OCI-LY3 (cell line): ENCODE measurements at regions not wholly inside any gene's neighbourhood (a gene's known extent, or its start where the extent isn't known, plus 50 kb on each side); places are given as distances from the start of the nearest gene placed in this dataset.

Source experiments
- H2AFZ ChIP-seq: fragments of 200-600, 300-600 bp; shearing (Covaris generic); 2 replicates; pipeline ENCODE4 v1.6.0; 2014; ENCODE audit warnings: antibody characterized with exemption, low read depth, low read length
- H3K27ac ChIP-seq: fragments of 200-600, 300-600 bp; sonication (generic); 2 replicates; pipeline ENCODE4 v1.5.1; 2014; ENCODE audit warnings: mild to moderate bottlenecking, low read length, moderate library complexity, mixed read lengths
- H3K27me3 ChIP-seq: fragments of 200-600, 300-600 bp; sonication (generic); 2 replicates; pipeline ENCODE4 v1.6.1; 2014; ENCODE audit warnings: low read depth, low read length, mixed read lengths
- H3K36me3 ChIP-seq: fragments of 200-600, 300-600 bp; sonication (generic); replicated peaks from 2 replicates; pipeline ENCODE3; 2014; ENCODE audit warnings: low read depth, low read length, mixed read lengths
- H3K4me1 ChIP-seq: fragments of 300-600, 200-600 bp; sonication (generic); 2 replicates; pipeline ENCODE4 v1.6.1; 2014; ENCODE audit warnings: low read length, mixed read lengths
- H3K4me2 ChIP-seq: fragments of 200-600, 300-600 bp; sonication (generic); 2 replicates; pipeline ENCODE4 v1.6.1; 2014; ENCODE audit warnings: low read length, mixed read lengths
- H3K4me3 ChIP-seq: fragments of 300-600, 200-600 bp; sonication (generic); 2 replicates; pipeline ENCODE4 v1.5.1; 2014; ENCODE audit warnings: antibody characterized with exemption, mild to moderate bottlenecking, low read length, moderate library complexity
- H3K79me2 ChIP-seq: fragments of 300-600, 200-600 bp; shearing (Covaris generic); 2 replicates; pipeline ENCODE4 v1.6.1; 2014; ENCODE audit warnings: mild to moderate bottlenecking, low read length, mixed read lengths
- H3K9ac ChIP-seq: fragments of 300-600, 200-600 bp; shearing (Covaris generic); 2 replicates; pipeline ENCODE4 v1.6.0; 2014; ENCODE audit warnings: mild to moderate bottlenecking, low read length, moderate library complexity
- H3K9me3 ChIP-seq: fragments of 200-600, 300-600 bp; shearing (Covaris generic); 2 replicates; pipeline ENCODE4 v1.6.1; 2014; ENCODE audit warnings: low read length, mixed read lengths; ENCODE audit not compliant: insufficient read depth
- H4K20me1 ChIP-seq: fragments of 200-600, 300-600 bp; sonication (generic); 2 replicates; pipeline ENCODE4 v1.6.1; 2016; ENCODE audit warnings: low read length, mixed read lengths; ENCODE audit not compliant: insufficient read depth
- CTCF ChIP-seq: fragments of 200-600, 300-600 bp; sonication (generic); IDR thresholded peaks from 2 replicates; pipeline ENCODE4 v1.5.1; 2014; ENCODE audit warnings: antibody characterized with exemption, low read length, low read depth
- EZH2phosphoT487 ChIP-seq: fragments of 200-600 bp; shearing (Covaris generic); IDR thresholded peaks from 2 replicates; pipeline ENCODE4 v1.6.1; 2018; ENCODE audit warnings: antibody characterized with exemption, mixed run types, low read depth

- Histone ChIP-seq H3K27ac (no peak overlapping the region), H3K9me3 (no peaks in the 10 kb centered on the region), H3K4me1 (peaks cover 9% of the 10 kb centered on the region), H3K36me3 (no peaks in the 10 kb centered on the region), H3K27me3 (no peaks in the 10 kb centered on the region), H3K4me3 (no peak overlapping the region), H4K20me1 (no peaks in the 10 kb centered on the region), H2AFZ (no peak overlapping the region), H3K9ac (no peak overlapping the region), H3K79me2 (no peaks in the 10 kb centered on the region), H3K4me2 (no peak overlapping the region)
- TF ChIP-seq EZH2phosphoT487 = no peak
- no peak for TF ChIP-seq CTCF
These were observed 484.7 kb upstream of the SORCS1 start for GRCh38 chr10:107649249-107649648.

GRCh38 chr10:107647462-107647861 is 483.0 kb upstream of the SORCS1 start:
- Histone ChIP-seq H3K79me2 (no peaks in the 10 kb centered on the region), H3K27ac (no peak overlapping the region), H3K36me3 (no peaks in the 10 kb centered on the region), H2AFZ (no peak overlapping the region), H3K4me2 (no peak overlapping the region), H3K27me3 (no peaks in the 10 kb centered on the region), H3K4me3 (no peak overlapping the region), H4K20me1 (no peaks in the 10 kb centered on the region), H3K4me1 (no peaks in the 10 kb centered on the region), H3K9me3 (no peaks in the 10 kb centered on the region), H3K9ac (no peak overlapping the region)
- TF ChIP-seq EZH2phosphoT487 = no peak
- TF ChIP-seq CTCF = no peak

GRCh38 chr10:107631876-107632275 is 467.4 kb upstream of the SORCS1 start:
- Histone ChIP-seq H3K9ac (no peak overlapping the region), H2AFZ (no peak overlapping the region), H3K27me3 (no peaks in the 10 kb centered on the region), H3K4me3 (no peak overlapping the region), H3K27ac (no peak overlapping the region), H3K4me2 (no peak overlapping the region), H4K20me1 (no peaks in the 10 kb centered on the region), H3K9me3 (no peaks in the 10 kb centered on the region), H3K4me1 (no peaks in the 10 kb centered on the region), H3K79me2 (no peaks in the 10 kb centered on the region), H3K36me3 (no peaks in the 10 kb centered on the region)
- TF ChIP-seq EZH2phosphoT487 (no peak), CTCF (no peak)

- Histone ChIP-seq H2AFZ (no peak overlapping the region), H3K9me3 (no peaks in the 10 kb centered on the region), H3K4me2 (no peak overlapping the region), H3K27ac (no peak overlapping the region), H3K4me1 (no peaks in the 10 kb centered on the region), H4K20me1 (no peaks in the 10 kb centered on the region), H3K9ac (no peak overlapping the region), H3K79me2 (no peaks in the 10 kb centered on the region), H3K36me3 (no peaks in the 10 kb centered on the region), H3K4me3 (no peak overlapping the region), H3K27me3 (no peaks in the 10 kb centered on the region)
- no peak for TF ChIP-seq EZH2phosphoT487
- no peak for TF ChIP-seq CTCF
These were observed 462.4 kb upstream of the SORCS1 start for GRCh38 chr10:107626862-107627261.
